Lower leg skin (tissue), 3 donors: ENCODE measurements at regions not wholly inside any gene's neighbourhood (a gene's known extent, or its start where the extent isn't known, plus 50 kb on each side); places are given as distances from the start of the nearest gene placed in this dataset.

ENCODE experiments used
- CTCF ChIP-seq, 3 donors: fragments of 450-650 bp; IDR thresholded peaks; one replicate each; pipeline ENCODE4 v1.5.1; 2016; ENCODE audit warnings: antibody characterized with exemption in 3 of 3, mild to moderate bottlenecking in 3 of 3, moderate library complexity in 2 of 3
- POLR2A ChIP-seq, 2 donors: fragments of 450-650 bp; IDR thresholded peaks; one replicate each; pipeline ENCODE4 v1.6.1; 2016 to 2017; ENCODE audit warnings: antibody characterized with exemption in 2 of 2, mild to moderate bottlenecking in 1 of 2, moderate library complexity in 1 of 2

GRCh38 chr19:28427376-28428083 lies 785.4 kb downstream of the UQCRFS1 start:
- TF ChIP-seq CTCF (IDR thresholded peaks at IDR 0.05) (no peak), POLR2A (IDR thresholded peaks at IDR 0.05) (no peak)
